SH-SY5Y (cell line): ENCODE measurements at regions not wholly inside any gene's neighbourhood (a gene's known extent, or its start where the extent isn't known, plus 50 kb on each side); places are given as distances from the start of the nearest gene placed in this dataset.

ENCODE experiments used
- GATA2 ChIP-seq: IDR thresholded peaks from 2 replicates; pipeline ENCODE4 v1.6.1; 2011; ENCODE audit warnings: mild to moderate bottlenecking, low read depth, low read length
- GATA3 ChIP-seq: IDR thresholded peaks from 2 replicates; pipeline ENCODE4 v1.6.1; 2011; ENCODE audit warnings: low read depth, mild to moderate bottlenecking, low read length, moderate library complexity

GRCh38 chr7:94212160-94212559, 182.5 kb upstream of the COL1A2 start:
- TF ChIP-seq GATA3 (no peak), GATA2 (no peak)
